ENCODE measurements at regions not wholly inside any gene's neighbourhood (a gene's known extent, or its start where the extent isn't known, plus 50 kb on each side); places are given as distances from the start of the nearest gene placed in this dataset.

GRCh38 chr11:122399375-122399774 lies 256.1 kb upstream of the UBASH3B start:
- no peak for TF ChIP-seq EP300 (IDR thresholded peaks at IDR 0.05)
- no peak for TF ChIP-seq POLR2A (IDR thresholded peaks at IDR 0.05)
- no peak for TF ChIP-seq CTCF (IDR thresholded peaks at IDR 0.05)
- H3K4me3 ChIP-seq: no peak overlapping the region
- 70 to 81% (median 74%) methylated on average over 2 of the region's 2 CpGs for WGBS, 3 donors
- intact Hi-C loops (cut with DNase I): no loop called here
- H3K4me1 ChIP-seq (ENCODE audit: insufficient read depth): no peaks in the 10 kb centered on the region
- no peaks in the 10 kb centered on the region for H3K27me3 ChIP-seq
- H3K27ac ChIP-seq: no peak overlapping the region
- no peaks in the 10 kb centered on the region for H3K36me3 ChIP-seq
- DNase-seq: no peak
- H3K9me3 ChIP-seq: no peaks in the 10 kb centered on the region

- Histone ChIP-seq H3K36me3 (no peaks in the 10 kb centered on the region), H3K4me1 (ENCODE audit: insufficient read depth) (no peaks in the 10 kb centered on the region), H3K27ac (no peak overlapping the region), H3K27me3 (no peaks in the 10 kb centered on the region), H3K4me3 (no peak overlapping the region), H3K9me3 (no peaks in the 10 kb centered on the region)
- DNase-seq: no peak
- TF ChIP-seq CTCF (IDR thresholded peaks at IDR 0.05) (no peak), EP300 (IDR thresholded peaks at IDR 0.05) (no peak), POLR2A (IDR thresholded peaks at IDR 0.05) (no peak)
- 95 to 97% (median 97%) methylated on average over 2 of the region's 2 CpGs for WGBS, 3 donors
- intact Hi-C loops (cut with DNase I): no loop called here
Measured at GRCh38 chr11:122398851-122399250, 256.7 kb upstream of the UBASH3B start.

- Histone ChIP-seq H3K27me3 (no peaks in the 10 kb centered on the region), H3K4me1 (ENCODE audit: insufficient read depth) (no peaks in the 10 kb centered on the region), H3K4me3 (no peak overlapping the region), H3K27ac (no peak overlapping the region), H3K9me3 (no peaks in the 10 kb centered on the region), H3K36me3 (no peaks in the 10 kb centered on the region)
- WGBS, 3 donors: 50 to 65% (median 52%) methylated on average over 1 of the region's 1 CpG
- intact Hi-C loops (cut with DNase I): no loop called here
- TF ChIP-seq POLR2A (IDR thresholded peaks at IDR 0.05) (no peak), CTCF (IDR thresholded peaks at IDR 0.05) (no peak), EP300 (IDR thresholded peaks at IDR 0.05) (no peak)
- no peak for DNase-seq
Measured at GRCh38 chr11:122398167-122398566, 257.4 kb upstream of the UBASH3B start.

- Histone ChIP-seq H3K9me3 (no peaks in the 10 kb centered on the region), H3K4me3 (no peak overlapping the region), H3K36me3 (no peaks in the 10 kb centered on the region), H3K27me3 (no peaks in the 10 kb centered on the region), H3K27ac (no peak overlapping the region), H3K4me1 (ENCODE audit: insufficient read depth) (no peaks in the 10 kb centered on the region)
- intact Hi-C loops (cut with DNase I): no loop called here
- no peak for TF ChIP-seq EP300 (IDR thresholded peaks at IDR 0.05)
- no peak for TF ChIP-seq CTCF (IDR thresholded peaks at IDR 0.05)
- TF ChIP-seq POLR2A (IDR thresholded peaks at IDR 0.05): no peak
- DNase-seq: no peak
- WGBS, 3 donors: 93 to 96% (median 94%) methylated on average over 1 of the region's 1 CpG
Measured at GRCh38 chr11:122395282-122395681, 260.2 kb upstream of the UBASH3B start.

- Histone ChIP-seq H3K9me3 (no peaks in the 10 kb centered on the region), H3K27me3 (no peaks in the 10 kb centered on the region), H3K27ac (no peak overlapping the region), H3K36me3 (no peaks in the 10 kb centered on the region), H3K4me3 (no peak overlapping the region), H3K4me1 (ENCODE audit: insufficient read depth) (no peaks in the 10 kb centered on the region)
- WGBS, 3 donors: 87 to 88% (median 87%) methylated on average over 3 of the region's 3 CpGs
- no peak for DNase-seq
- intact Hi-C loops (cut with DNase I): no loop called here
- no peak for TF ChIP-seq POLR2A (IDR thresholded peaks at IDR 0.05)
- TF ChIP-seq EP300 (IDR thresholded peaks at IDR 0.05): no peak
- no peak for TF ChIP-seq CTCF (IDR thresholded peaks at IDR 0.05)
Measured at GRCh38 chr11:122394313-122394712, 261.2 kb upstream of the UBASH3B start.

All from ovary (tissue), 7 donors.